Breast epithelium (tissue), 3 donors: ENCODE measurements at regions not wholly inside any gene's neighbourhood (a gene's known extent, or its start where the extent isn't known, plus 50 kb on each side); places are given as distances from the start of the nearest gene placed in this dataset.
"Not testable (repeated sequence)": the region's sequence is repeated elsewhere in the genome, so short reads cannot be mapped to it uniquely, and the experiment has no call there.

Experiments used
- POLR2A ChIP-seq: fragments of 450-650 bp; IDR thresholded peaks from one replicate; pipeline ENCODE4 v1.6.1; 2016; ENCODE audit warnings: antibody characterized with exemption, mild to moderate bottlenecking, moderate library complexity
- POLR2AphosphoS5 ChIP-seq, 3 donors: sonication (generic); formaldehyde crosslinking; IDR thresholded peaks; one replicate each; pipeline ENCODE4 v1.6.1; 2017; ENCODE audit warnings: antibody characterized with exemption in 3 of 3
- TF ChIP-seq, protein P1 (sequence below), 3 donors: fragments of 450-650 bp; IDR thresholded peaks; one replicate each; pipeline ENCODE4 v1.5.1; 2016 to 2017; ENCODE audit warnings: antibody characterized with exemption in 3 of 3, mild to moderate bottlenecking in 3 of 3, moderate library complexity in 3 of 3

DNA sequence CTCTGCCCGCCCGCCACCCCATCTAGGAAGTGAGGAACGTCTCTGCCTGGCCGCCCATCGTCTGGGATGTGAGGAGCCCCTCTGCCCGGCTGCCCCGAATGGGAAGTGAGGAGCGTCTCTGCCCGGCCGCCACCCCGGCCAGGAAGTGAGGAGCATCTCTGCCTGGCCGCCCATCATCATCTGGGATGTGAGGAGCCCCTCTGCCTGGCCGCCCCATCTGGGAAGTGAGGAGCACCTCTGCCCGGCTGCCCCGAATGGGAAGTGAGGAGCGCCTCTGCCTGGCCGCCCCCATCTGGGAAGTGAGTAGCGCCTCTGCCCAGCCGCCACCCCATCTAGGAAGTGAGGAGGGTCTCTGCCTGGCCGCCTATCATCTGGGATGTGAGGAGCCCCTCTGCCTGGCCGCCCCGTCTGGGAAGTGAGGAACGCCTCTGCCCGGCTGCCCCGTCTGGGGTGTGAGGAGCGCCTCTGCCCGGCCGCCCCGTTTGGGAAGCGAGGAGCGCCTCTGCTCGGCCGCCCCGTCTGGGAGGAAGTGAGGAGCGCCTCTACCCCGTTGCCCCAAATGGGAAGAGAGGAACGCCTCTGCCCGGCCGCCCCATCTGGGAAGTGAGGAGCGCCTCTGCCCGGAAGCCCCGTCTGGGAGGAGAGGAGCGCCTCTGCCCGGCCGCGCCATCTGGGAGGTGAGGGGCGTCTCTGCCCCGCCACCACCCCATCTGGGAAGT, 113.8 kb upstream of the CES5A start:
- TF ChIP-seq, protein P1, sequence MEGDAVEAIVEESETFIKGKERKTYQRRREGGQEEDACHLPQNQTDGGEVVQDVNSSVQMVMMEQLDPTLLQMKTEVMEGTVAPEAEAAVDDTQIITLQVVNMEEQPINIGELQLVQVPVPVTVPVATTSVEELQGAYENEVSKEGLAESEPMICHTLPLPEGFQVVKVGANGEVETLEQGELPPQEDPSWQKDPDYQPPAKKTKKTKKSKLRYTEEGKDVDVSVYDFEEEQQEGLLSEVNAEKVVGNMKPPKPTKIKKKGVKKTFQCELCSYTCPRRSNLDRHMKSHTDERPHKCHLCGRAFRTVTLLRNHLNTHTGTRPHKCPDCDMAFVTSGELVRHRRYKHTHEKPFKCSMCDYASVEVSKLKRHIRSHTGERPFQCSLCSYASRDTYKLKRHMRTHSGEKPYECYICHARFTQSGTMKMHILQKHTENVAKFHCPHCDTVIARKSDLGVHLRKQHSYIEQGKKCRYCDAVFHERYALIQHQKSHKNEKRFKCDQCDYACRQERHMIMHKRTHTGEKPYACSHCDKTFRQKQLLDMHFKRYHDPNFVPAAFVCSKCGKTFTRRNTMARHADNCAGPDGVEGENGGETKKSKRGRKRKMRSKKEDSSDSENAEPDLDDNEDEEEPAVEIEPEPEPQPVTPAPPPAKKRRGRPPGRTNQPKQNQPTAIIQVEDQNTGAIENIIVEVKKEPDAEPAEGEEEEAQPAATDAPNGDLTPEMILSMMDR (IDR thresholded peaks at IDR 0.05): not testable (repeated sequence)
- TF ChIP-seq POLR2A; POLR2AphosphoS5 (IDR thresholded peaks at IDR 0.05): not testable (repeated sequence)
